Upper lobe of left lung (tissue), 4 donors: ENCODE measurements at regions not wholly inside any gene's neighbourhood (a gene's known extent, or its start where the extent isn't known, plus 50 kb on each side); places are given as distances from the start of the nearest gene placed in this dataset.

Experiments
- CTCF ChIP-seq, 6 experiments: fragments of 450-650 bp in 4 of 6; fragments of 200-600 bp in 2 of 6; sonication (generic) in 2 of 6; IDR thresholded peaks; one replicate each; pipeline ENCODE4 v1.5.1; 2016 to 2019; ENCODE audit warnings: antibody characterized with exemption in 6 of 6
- EP300 ChIP-seq, 4 donors: sonication (generic); formaldehyde crosslinking; IDR thresholded peaks; one replicate each; pipeline ENCODE4 v1.5.1; 2017; ENCODE audit warnings: antibody characterized with exemption in 4 of 4, control low read depth in 2 of 4
- POLR2A ChIP-seq, 4 donors: fragments of 450-650 bp; IDR thresholded peaks; one replicate each; pipeline ENCODE4 v1.5.1; 2016 to 2017; ENCODE audit warnings: antibody characterized with exemption in 4 of 4, mild to moderate bottlenecking in 2 of 4
- POLR2AphosphoS5 ChIP-seq, 2 donors: sonication (generic); formaldehyde crosslinking; IDR thresholded peaks; one replicate each; pipeline ENCODE4 v1.5.1; 2017; ENCODE audit warnings: antibody characterized with exemption in 2 of 2

- TF ChIP-seq CTCF (IDR thresholded peaks at IDR 0.05) (no peak), EP300 (IDR thresholded peaks at IDR 0.05) (no peak), POLR2A (IDR thresholded peaks at IDR 0.05) (no peak), POLR2AphosphoS5 (IDR thresholded peaks at IDR 0.05) (no peak)
Measured at GRCh38 chrY:13149148-13149547, 244.5 kb downstream of the DDX3Y start.
